Omental fat pad (tissue), 3 donors: ENCODE measurements at regions not wholly inside any gene's neighbourhood (a gene's known extent, or its start where the extent isn't known, plus 50 kb on each side); places are given as distances from the start of the nearest gene placed in this dataset.

Experiments used
- ATAC-seq: fragments of 150-250 bp; one replicate; pipeline ENCODE4 v1.9.1; 2016; ENCODE audit warnings: mild to moderate bottlenecking, moderate library complexity; ENCODE audit not compliant: low FRiP score
- DNase-seq: peaks from one replicate; pipeline ENCODE4 v3.0.0-alpha.2; 2019; ENCODE audit warnings: low spot score
- CTCF ChIP-seq, 3 donors: fragments of 450-650 bp; IDR thresholded peaks; one replicate each; pipeline ENCODE4 v1.5.1; 2016 to 2017; ENCODE audit warnings: antibody characterized with exemption in 3 of 3, mild to moderate bottlenecking in 3 of 3, moderate library complexity in 2 of 3

GRCh38 chr12:18794000-18794399 is 56.1 kb downstream of the CAPZA3 start:
- ATAC-seq (no peak), DNase-seq (no peak)
- no peak for TF ChIP-seq CTCF (IDR thresholded peaks at IDR 0.05)

- no peak for DNase-seq
- TF ChIP-seq CTCF (IDR thresholded peaks at IDR 0.05), result no peak
- ATAC-seq, result no peak
Observed at GRCh38 chr12:18797604-18798003, 59.7 kb downstream of the CAPZA3 start.

GRCh38 chr12:18798535-18799361 is 60.8 kb downstream of the CAPZA3 start:
- ATAC-seq (peak; percentile 19), DNase-seq (no peak)
- no peak for TF ChIP-seq CTCF (IDR thresholded peaks at IDR 0.05)

- no peak for TF ChIP-seq CTCF (IDR thresholded peaks at IDR 0.05)
- no peak for ATAC-seq
- DNase-seq, result no peak
Observed at GRCh38 chr12:18799561-18799960, 61.6 kb downstream of the CAPZA3 start.

GRCh38 chr12:18805516-18806248 is 67.8 kb downstream of the CAPZA3 start:
- no peak for DNase-seq
- ATAC-seq, result no peak
- TF ChIP-seq CTCF (IDR thresholded peaks at IDR 0.05), result no peak

GRCh38 chr12:18807714-18808113 is 69.8 kb downstream of the CAPZA3 start:
- no peak for DNase-seq
- no peak for ATAC-seq
- TF ChIP-seq CTCF (IDR thresholded peaks at IDR 0.05), result no peak
